SH-SY5Y (cell line): ENCODE measurements at regions not wholly inside any gene's neighbourhood (a gene's known extent, or its start where the extent isn't known, plus 50 kb on each side); places are given as distances from the start of the nearest gene placed in this dataset.

Experiments used
- GATA2 ChIP-seq: IDR thresholded peaks from 2 replicates; pipeline ENCODE4 v1.6.1; 2011; ENCODE audit warnings: mild to moderate bottlenecking, low read depth, low read length
- GATA3 ChIP-seq: IDR thresholded peaks from 2 replicates; pipeline ENCODE4 v1.6.1; 2011; ENCODE audit warnings: low read depth, mild to moderate bottlenecking, low read length, moderate library complexity

GRCh38 chr4:181755846-181756245 is 487.4 kb upstream of the TENM3 start:
- TF ChIP-seq GATA2 = no peak

GRCh38 chr4:181756451-181757095 is 486.6 kb upstream of the TENM3 start:
- TF ChIP-seq GATA3 = no peak
- no peak for TF ChIP-seq GATA2

GRCh38 chr4:181757098-181757497 is 486.1 kb upstream of the TENM3 start:
- TF ChIP-seq GATA2 (no peak), GATA3 (no peak)

GRCh38 chr4:181757910-181758660 is 485.1 kb upstream of the TENM3 start:
- TF ChIP-seq GATA2 (no peak), GATA3 (no peak)

- no peak for TF ChIP-seq GATA3
- TF ChIP-seq GATA2 = no peak
Observed at GRCh38 chr4:181760560-181760959, 482.6 kb upstream of the TENM3 start.

- TF ChIP-seq GATA2 (no peak), GATA3 (no peak)
Observed at GRCh38 chr4:181761156-181761555, 482.0 kb upstream of the TENM3 start.

GRCh38 chr4:181766061-181766548 is 477.1 kb upstream of the TENM3 start:
- TF ChIP-seq GATA2 = no peak
- TF ChIP-seq GATA3 = no peak

- no peak for TF ChIP-seq GATA3
- no peak for TF ChIP-seq GATA2
Observed at GRCh38 chr4:181770971-181771370, 472.2 kb upstream of the TENM3 start.

GRCh38 chr4:181775298-181775697 is 467.9 kb upstream of the TENM3 start:
- TF ChIP-seq GATA3 = no peak
- TF ChIP-seq GATA2 = no peak

GRCh38 chr4:181776264-181777054 is 466.7 kb upstream of the TENM3 start:
- no peak for TF ChIP-seq GATA2
- no peak for TF ChIP-seq GATA3

GRCh38 chr4:181777518-181777917 is 465.7 kb upstream of the TENM3 start:
- TF ChIP-seq GATA3 (no peak), GATA2 (no peak)

- TF ChIP-seq GATA3 = no peak
- no peak for TF ChIP-seq GATA2
Observed at GRCh38 chr4:181784881-181785280, 458.3 kb upstream of the TENM3 start.

- TF ChIP-seq GATA2 = no peak
- no peak for TF ChIP-seq GATA3
Observed at GRCh38 chr4:181792641-181793040, 450.6 kb upstream of the TENM3 start.

GRCh38 chr4:181793096-181793495 is 450.1 kb upstream of the TENM3 start:
- TF ChIP-seq GATA3 = no peak
- no peak for TF ChIP-seq GATA2

GRCh38 chr4:181796502-181796901 is 446.7 kb upstream of the TENM3 start:
- TF ChIP-seq GATA3 (no peak), GATA2 (no peak)
